ENCODE measurements at regions not wholly inside any gene's neighbourhood (a gene's known extent, or its start where the extent isn't known, plus 50 kb on each side); places are given as distances from the start of the nearest gene placed in this dataset.

- Histone ChIP-seq H3K4me1 (ENCODE audit: insufficient read depth, insufficient read length) (no peaks in the 10 kb centered on the region), H3K4me3 (ENCODE audit: insufficient read length, low read depth) (no peak overlapping the region), H3K9me3 (ENCODE audit: insufficient read depth, low read length) (no peaks in the 10 kb centered on the region), H3K9ac (ENCODE audit: insufficient read length, low read depth) (no peak overlapping the region), H3K27me3 (ENCODE audit: insufficient read depth, insufficient read length) (no peaks in the 10 kb centered on the region), H3K36me3 (ENCODE audit: insufficient read depth, insufficient read length, low read length) (no peaks in the 10 kb centered on the region)
- no peak for DNase-seq (ENCODE audit: low read depth, low spot score)
- TF ChIP-seq SUZ12 (IDR thresholded peaks at IDR 0.05; ENCODE audit: extremely low read depth, insufficient read depth, insufficient read length) = no peak
- TF ChIP-seq YY1 (IDR thresholded peaks at IDR 0.05; ENCODE audit: insufficient read depth, insufficient read length) = no peak
- TF ChIP-seq ZNF274 (IDR thresholded peaks at IDR 0.05; ENCODE audit: low read depth, low read length) = no peak
Observed at GRCh38 chr3:110821586-110821985, 250.0 kb upstream of the NECTIN3 start.

GRCh38 chr3:110822971-110823370 lies 248.6 kb upstream of the NECTIN3 start:
- TF ChIP-seq SUZ12 (IDR thresholded peaks at IDR 0.05; ENCODE audit: extremely low read depth, insufficient read depth, insufficient read length) = no peak
- no peak for TF ChIP-seq ZNF274 (IDR thresholded peaks at IDR 0.05; ENCODE audit: low read depth, low read length)
- no peak for TF ChIP-seq YY1 (IDR thresholded peaks at IDR 0.05; ENCODE audit: insufficient read depth, insufficient read length)
- Histone ChIP-seq H3K4me3 (ENCODE audit: insufficient read length, low read depth) (no peak overlapping the region), H3K27me3 (ENCODE audit: insufficient read depth, insufficient read length) (no peaks in the 10 kb centered on the region), H3K9ac (ENCODE audit: insufficient read length, low read depth) (no peak overlapping the region), H3K4me1 (ENCODE audit: insufficient read depth, insufficient read length) (no peaks in the 10 kb centered on the region), H3K9me3 (ENCODE audit: insufficient read depth, low read length) (no peaks in the 10 kb centered on the region), H3K36me3 (ENCODE audit: insufficient read depth, insufficient read length, low read length) (no peaks in the 10 kb centered on the region)
- no peak for DNase-seq (ENCODE audit: low read depth, low spot score)

GRCh38 chr3:110846971-110847370 lies 224.6 kb upstream of the NECTIN3 start:
- Histone ChIP-seq H3K9ac (ENCODE audit: insufficient read length, low read depth) (no peak overlapping the region), H3K27me3 (ENCODE audit: insufficient read depth, insufficient read length) (no peaks in the 10 kb centered on the region), H3K4me3 (ENCODE audit: insufficient read length, low read depth) (no peak overlapping the region), H3K9me3 (ENCODE audit: insufficient read depth, low read length) (no peaks in the 10 kb centered on the region), H3K4me1 (ENCODE audit: insufficient read depth, insufficient read length) (no peaks in the 10 kb centered on the region), H3K36me3 (ENCODE audit: insufficient read depth, insufficient read length, low read length) (no peaks in the 10 kb centered on the region)
- no peak for DNase-seq (ENCODE audit: low read depth, low spot score)
- TF ChIP-seq YY1 (IDR thresholded peaks at IDR 0.05; ENCODE audit: insufficient read depth, insufficient read length) (no peak), ZNF274 (IDR thresholded peaks at IDR 0.05; ENCODE audit: low read depth, low read length) (no peak), SUZ12 (IDR thresholded peaks at IDR 0.05; ENCODE audit: extremely low read depth, insufficient read depth, insufficient read length) (no peak)

- Histone ChIP-seq H3K27me3 (ENCODE audit: insufficient read depth, insufficient read length) (no peaks in the 10 kb centered on the region), H3K4me1 (ENCODE audit: insufficient read depth, insufficient read length) (no peaks in the 10 kb centered on the region), H3K4me3 (ENCODE audit: insufficient read length, low read depth) (no peak overlapping the region), H3K9ac (ENCODE audit: insufficient read length, low read depth) (no peak overlapping the region), H3K9me3 (ENCODE audit: insufficient read depth, low read length) (no peaks in the 10 kb centered on the region), H3K36me3 (ENCODE audit: insufficient read depth, insufficient read length, low read length) (no peaks in the 10 kb centered on the region)
- TF ChIP-seq SUZ12 (IDR thresholded peaks at IDR 0.05; ENCODE audit: extremely low read depth, insufficient read depth, insufficient read length) (no peak), YY1 (IDR thresholded peaks at IDR 0.05; ENCODE audit: insufficient read depth, insufficient read length) (no peak), ZNF274 (IDR thresholded peaks at IDR 0.05; ENCODE audit: low read depth, low read length) (no peak)
- DNase-seq (ENCODE audit: low read depth, low spot score) = no peak
Observed at GRCh38 chr3:110849064-110849463, 222.6 kb upstream of the NECTIN3 start.

- no peak for DNase-seq (ENCODE audit: low read depth, low spot score)
- Histone ChIP-seq H3K36me3 (ENCODE audit: insufficient read depth, insufficient read length, low read length) (no peaks in the 10 kb centered on the region), H3K9ac (ENCODE audit: insufficient read length, low read depth) (no peak overlapping the region), H3K4me1 (ENCODE audit: insufficient read depth, insufficient read length) (no peaks in the 10 kb centered on the region), H3K27me3 (ENCODE audit: insufficient read depth, insufficient read length) (no peaks in the 10 kb centered on the region), H3K4me3 (ENCODE audit: insufficient read length, low read depth) (no peak overlapping the region), H3K9me3 (ENCODE audit: insufficient read depth, low read length) (no peaks in the 10 kb centered on the region)
- TF ChIP-seq ZNF274 (IDR thresholded peaks at IDR 0.05; ENCODE audit: low read depth, low read length) = no peak
- TF ChIP-seq SUZ12 (IDR thresholded peaks at IDR 0.05; ENCODE audit: extremely low read depth, insufficient read depth, insufficient read length) = no peak
- TF ChIP-seq YY1 (IDR thresholded peaks at IDR 0.05; ENCODE audit: insufficient read depth, insufficient read length) = no peak
Observed at GRCh38 chr3:110851736-110852135, 219.9 kb upstream of the NECTIN3 start.

- Histone ChIP-seq H3K9ac (ENCODE audit: insufficient read length, low read depth) (no peak overlapping the region), H3K9me3 (ENCODE audit: insufficient read depth, low read length) (no peaks in the 10 kb centered on the region), H3K27me3 (ENCODE audit: insufficient read depth, insufficient read length) (no peaks in the 10 kb centered on the region), H3K36me3 (ENCODE audit: insufficient read depth, insufficient read length, low read length) (no peaks in the 10 kb centered on the region), H3K4me3 (ENCODE audit: insufficient read length, low read depth) (no peak overlapping the region), H3K4me1 (ENCODE audit: insufficient read depth, insufficient read length) (no peaks in the 10 kb centered on the region)
- DNase-seq (ENCODE audit: low read depth, low spot score) = no peak
- no peak for TF ChIP-seq SUZ12 (IDR thresholded peaks at IDR 0.05; ENCODE audit: extremely low read depth, insufficient read depth, insufficient read length)
- no peak for TF ChIP-seq YY1 (IDR thresholded peaks at IDR 0.05; ENCODE audit: insufficient read depth, insufficient read length)
Observed at GRCh38 chr3:110855207-110855606, 216.4 kb upstream of the NECTIN3 start.

- Histone ChIP-seq H3K4me3 (ENCODE audit: insufficient read length, low read depth) (no peak overlapping the region), H3K36me3 (ENCODE audit: insufficient read depth, insufficient read length, low read length) (no peaks in the 10 kb centered on the region), H3K9ac (ENCODE audit: insufficient read length, low read depth) (no peak overlapping the region), H3K4me1 (ENCODE audit: insufficient read depth, insufficient read length) (no peaks in the 10 kb centered on the region), H3K9me3 (ENCODE audit: insufficient read depth, low read length) (no peaks in the 10 kb centered on the region), H3K27me3 (ENCODE audit: insufficient read depth, insufficient read length) (no peaks in the 10 kb centered on the region)
- DNase-seq (ENCODE audit: low read depth, low spot score) = no peak
- no peak for TF ChIP-seq YY1 (IDR thresholded peaks at IDR 0.05; ENCODE audit: insufficient read depth, insufficient read length)
- no peak for TF ChIP-seq ZNF274 (IDR thresholded peaks at IDR 0.05; ENCODE audit: low read depth, low read length)
- no peak for TF ChIP-seq SUZ12 (IDR thresholded peaks at IDR 0.05; ENCODE audit: extremely low read depth, insufficient read depth, insufficient read length)
Observed at GRCh38 chr3:110856916-110857315, 214.7 kb upstream of the NECTIN3 start.

- TF ChIP-seq YY1 (IDR thresholded peaks at IDR 0.05; ENCODE audit: insufficient read depth, insufficient read length) (no peak), ZNF274 (IDR thresholded peaks at IDR 0.05; ENCODE audit: low read depth, low read length) (no peak), SUZ12 (IDR thresholded peaks at IDR 0.05; ENCODE audit: extremely low read depth, insufficient read depth, insufficient read length) (no peak)
- Histone ChIP-seq H3K36me3 (ENCODE audit: insufficient read depth, insufficient read length, low read length) (no peaks in the 10 kb centered on the region), H3K27me3 (ENCODE audit: insufficient read depth, insufficient read length) (no peaks in the 10 kb centered on the region)
Observed at GRCh38 chr3:110858549-110858948, 213.1 kb upstream of the NECTIN3 start.

More at GRCh38 chr3:110858549-110858948, 213.1 kb upstream of the NECTIN3 start:
- no peak for DNase-seq (ENCODE audit: low read depth, low spot score)
- H3K9ac ChIP-seq (ENCODE audit: insufficient read length, low read depth) = no peak overlapping the region
- H3K4me3 ChIP-seq (ENCODE audit: insufficient read length, low read depth) = no peak overlapping the region
- H3K9me3 ChIP-seq (ENCODE audit: insufficient read depth, low read length) = no peaks in the 10 kb centered on the region
- no peaks in the 10 kb centered on the region for H3K4me1 ChIP-seq (ENCODE audit: insufficient read depth, insufficient read length)

Data from NT2/D1 (cell line).